GM12865 (cell line): ENCODE measurements at regions not wholly inside any gene's neighbourhood (a gene's known extent, or its start where the extent isn't known, plus 50 kb on each side); places are given as distances from the start of the nearest gene placed in this dataset.

Source experiments
- DNase-seq: peaks from one replicate; pipeline ENCODE4 v3.0.0; 2010; ENCODE audit warnings: low read depth
- H3K4me3 ChIP-seq: 2 replicates; pipeline ENCODE4 v1.5.1; 2011; ENCODE audit warnings: mild to moderate bottlenecking, low read depth, low read length, control low read depth
- CTCF ChIP-seq: IDR thresholded peaks from 2 replicates; pipeline ENCODE4 v1.5.1; 2011; ENCODE audit warnings: low read length, control low read depth, low read depth, inconsistent platforms; ENCODE audit not compliant: insufficient read depth; ENCODE audit errors: missing control alignments

DNA sequence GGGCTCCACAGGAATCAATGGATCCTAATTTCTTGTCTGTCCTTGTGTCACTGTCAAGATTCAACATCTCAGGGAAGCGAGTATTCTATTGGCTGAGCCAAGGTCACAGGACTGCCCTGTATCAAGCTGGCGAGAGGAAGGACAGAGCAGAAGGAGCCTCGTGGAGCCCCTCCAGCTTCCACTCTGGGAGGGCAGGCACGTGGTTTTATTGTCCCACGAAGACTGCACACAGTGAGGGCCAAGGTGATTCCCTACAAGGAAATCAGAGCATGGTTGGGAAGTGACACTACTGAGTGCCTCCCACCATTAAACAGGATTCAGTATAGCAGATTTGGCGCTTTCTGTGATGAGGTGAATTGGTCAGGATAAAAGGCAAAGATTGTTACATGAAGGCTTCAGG lies 302.4 kb upstream of the CXCR4 start:
- TF ChIP-seq CTCF = no peak
- no peak overlapping the region for H3K4me3 ChIP-seq
- DNase-seq = no peak

- H3K4me3 ChIP-seq = no peak overlapping the region
- DNase-seq = no peak
- TF ChIP-seq CTCF = no peak
These were observed 294.0 kb upstream of the CXCR4 start for GRCh38 chr2:136411946-136412345.

GRCh38 chr2:136410673-136411072 lies 292.7 kb upstream of the CXCR4 start:
- TF ChIP-seq CTCF = no peak
- H3K4me3 ChIP-seq = no peak overlapping the region
- no peak for DNase-seq

- no peak for TF ChIP-seq CTCF
- DNase-seq = peak; percentile 34
- no peak overlapping the region for H3K4me3 ChIP-seq
These were observed 290.8 kb upstream of the CXCR4 start for GRCh38 chr2:136408795-136409194.

GRCh38 chr2:136407952-136408318 lies 290.0 kb upstream of the CXCR4 start:
- no peak for DNase-seq
- H3K4me3 ChIP-seq = no peak overlapping the region
- TF ChIP-seq CTCF = no peak

GRCh38 chr2:136407117-136407951 lies 289.4 kb upstream of the CXCR4 start:
- no peak overlapping the region for H3K4me3 ChIP-seq
- DNase-seq = no peak
- TF ChIP-seq CTCF = no peak

- no peak for DNase-seq
- TF ChIP-seq CTCF = no peak
- no peak overlapping the region for H3K4me3 ChIP-seq
These were observed 287.0 kb upstream of the CXCR4 start for GRCh38 chr2:136404925-136405324.
